ENCODE measurements at regions not wholly inside any gene's neighbourhood (a gene's known extent, or its start where the extent isn't known, plus 50 kb on each side); places are given as distances from the start of the nearest gene placed in this dataset.
A peak's percentile ranks its signal among the peaks of the same experiment; 100 is the strongest.

GRCh38 chr6:34615574-34616226, 59.6 kb upstream of the SPDEF start:
- intact Hi-C loops (cut with DNase I): no loop called here
- WGBS, 4 donors: 84 to 92% (median 90%) methylated on average over 7 of the region's 7 CpGs

DNA sequence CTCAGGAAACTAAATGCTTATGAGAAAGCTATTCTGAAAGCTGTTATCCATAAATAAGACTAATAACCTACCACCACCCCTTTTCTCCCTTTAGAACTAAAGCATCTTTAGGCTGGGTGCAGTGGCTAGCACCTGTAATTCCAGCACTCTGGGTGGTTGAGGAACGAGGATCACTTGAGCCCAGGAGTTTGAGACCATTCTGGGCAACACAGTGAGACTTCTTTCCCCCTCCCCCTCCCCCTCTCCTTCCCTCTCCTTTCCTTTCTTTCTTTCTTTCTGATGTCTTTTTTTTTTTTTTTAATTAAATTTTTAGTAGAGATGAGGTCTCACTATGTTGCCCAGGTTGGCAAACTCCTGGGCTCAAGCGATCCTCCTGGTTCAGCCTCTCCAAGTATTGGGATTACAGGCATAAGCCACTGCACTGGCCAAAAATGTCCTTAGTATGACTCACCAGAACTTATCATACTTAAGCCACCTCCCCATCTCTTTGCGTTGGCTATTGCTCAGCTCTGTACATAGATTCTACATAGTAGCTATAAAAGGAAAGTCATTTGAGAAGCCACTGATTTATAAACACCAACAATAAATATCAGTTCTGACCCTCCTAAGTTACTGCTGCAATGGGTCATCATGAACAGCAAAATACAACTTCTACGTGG, 54.8 kb upstream of the SPDEF start:
- Histone ChIP-seq H3K27ac (peak overlapping the region in 2 of 12 donors; percentile 23 to 28), H3K36me3 (peaks cover 0 to 27% (median 12%) of the 10 kb centered on the region in 9 donors), H3K4me1 (peaks cover 0 to 30% (median 18%) of the 10 kb centered on the region in 12 donors), H3K27me3 (no peaks in the 10 kb centered on the region), H3K9me3 (no peaks in the 10 kb centered on the region), H3K4me3 (no peak overlapping the region)
- TF ChIP-seq POLR2A (IDR thresholded peaks at IDR 0.05) (no peak), CTCF (IDR thresholded peaks at IDR 0.05) (no peak)
- intact Hi-C loops (cut with DNase I): loop anchor here in 1 of 10 donors (5.0 kb wide), 1 partner anchor 84 kb away; no protein-coding TSS in a partner anchor
- WGBS, 4 donors: 48 to 57% (median 52%) methylated on average over 4 of the region's 4 CpGs
- ATAC-seq (peak in 2 of 4 donors; percentile 44 to 50), DNase-seq (no peak)

More at GRCh38 chr6:34615574-34616226, 59.6 kb upstream of the SPDEF start:
- no peak overlapping the region for H3K4me3 ChIP-seq
- no peaks in the 10 kb centered on the region for H3K9me3 ChIP-seq
- TF ChIP-seq POLR2A (IDR thresholded peaks at IDR 0.05) (no peak), CTCF (IDR thresholded peaks at IDR 0.05) (no peak)
- peaks cover 0 to 31% (median 7%) of the 10 kb centered on the region in 12 donors for H3K4me1 ChIP-seq
- H3K36me3 ChIP-seq: peaks cover 0 to 24% (median 4%) of the 10 kb centered on the region in 9 donors
- no peak overlapping the region for H3K27ac ChIP-seq
- ATAC-seq (no peak), DNase-seq (no peak)
- no peaks in the 10 kb centered on the region for H3K27me3 ChIP-seq

GRCh38 chr6:34608321-34609091, 52.4 kb upstream of the SPDEF start:
- TF ChIP-seq CTCF (IDR thresholded peaks at IDR 0.05) (no peak), POLR2A (IDR thresholded peaks at IDR 0.05) (no peak)
- peaks cover 0 to 40% (median 24%) of the 10 kb centered on the region in 9 donors for H3K36me3 ChIP-seq
- intact Hi-C loops (cut with DNase I): loop anchor here (1.0 to 10.0 kb wide), 12 partner anchors 76 to 444 kb away; partner anchors contain the start of genes PACSIN1 (in 2 of the 10) and SMIM29 (in 1 of the 10)
- DNase-seq (no peak), ATAC-seq (no peak)
- peaks cover 0 to 30% (median 18%) of the 10 kb centered on the region in 12 donors for H3K4me1 ChIP-seq
- no peaks in the 10 kb centered on the region for H3K27me3 ChIP-seq
- WGBS, 4 donors: 62 to 70% (median 70%) methylated on average over 5 of the region's 5 CpGs
- H3K9me3 ChIP-seq: no peaks in the 10 kb centered on the region
- peak overlapping the region in 1 of 12 donors; percentile 30 for H3K27ac ChIP-seq
- H3K4me3 ChIP-seq: no peak overlapping the region
